OCI-LY1 (cell line): ENCODE measurements at regions not wholly inside any gene's neighbourhood (a gene's known extent, or its start where the extent isn't known, plus 50 kb on each side); places are given as distances from the start of the nearest gene placed in this dataset.

Experiments used
- EZH2 ChIP-seq: fragments of 200-600 bp; sonication (generic), shearing (Covaris generic); IDR thresholded peaks from 2 replicates; pipeline ENCODE4 v1.8.0; 2017; ENCODE audit warnings: borderline replicate concordance, mixed run types, mild to moderate bottlenecking, antibody characterized with exemption, low read length, moderate library complexity, mixed read lengths
- TF ChIP-seq, protein P1 (sequence below): fragments of 200-600 bp; sonication (generic), shearing (Covaris generic); IDR thresholded peaks from 2 replicates; pipeline ENCODE4 v1.5.1; 2017; ENCODE audit warnings: mild to moderate bottlenecking, antibody characterized with exemption, low read length, moderate library complexity, mixed read lengths

DNA sequence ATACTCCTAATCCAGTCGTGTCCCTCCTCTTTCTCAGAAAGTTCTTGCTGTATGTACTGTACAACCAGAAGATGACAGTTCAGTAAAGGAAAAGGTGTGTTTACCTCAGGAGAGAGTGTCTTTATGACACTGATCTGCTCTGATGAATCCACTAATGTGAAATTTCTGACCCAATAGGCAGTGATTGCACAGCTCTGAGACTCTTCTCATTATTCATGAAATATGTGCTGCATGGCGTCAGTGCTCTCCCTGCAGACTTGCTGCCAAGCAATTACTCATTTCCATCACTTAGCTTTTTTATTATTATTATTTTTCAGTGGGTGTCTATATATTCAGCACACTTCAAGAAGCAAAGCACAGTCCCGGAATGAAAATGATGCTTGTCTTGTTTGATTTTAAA, 389.0 kb downstream of the RASEF start:
- TF ChIP-seq, protein P1, sequence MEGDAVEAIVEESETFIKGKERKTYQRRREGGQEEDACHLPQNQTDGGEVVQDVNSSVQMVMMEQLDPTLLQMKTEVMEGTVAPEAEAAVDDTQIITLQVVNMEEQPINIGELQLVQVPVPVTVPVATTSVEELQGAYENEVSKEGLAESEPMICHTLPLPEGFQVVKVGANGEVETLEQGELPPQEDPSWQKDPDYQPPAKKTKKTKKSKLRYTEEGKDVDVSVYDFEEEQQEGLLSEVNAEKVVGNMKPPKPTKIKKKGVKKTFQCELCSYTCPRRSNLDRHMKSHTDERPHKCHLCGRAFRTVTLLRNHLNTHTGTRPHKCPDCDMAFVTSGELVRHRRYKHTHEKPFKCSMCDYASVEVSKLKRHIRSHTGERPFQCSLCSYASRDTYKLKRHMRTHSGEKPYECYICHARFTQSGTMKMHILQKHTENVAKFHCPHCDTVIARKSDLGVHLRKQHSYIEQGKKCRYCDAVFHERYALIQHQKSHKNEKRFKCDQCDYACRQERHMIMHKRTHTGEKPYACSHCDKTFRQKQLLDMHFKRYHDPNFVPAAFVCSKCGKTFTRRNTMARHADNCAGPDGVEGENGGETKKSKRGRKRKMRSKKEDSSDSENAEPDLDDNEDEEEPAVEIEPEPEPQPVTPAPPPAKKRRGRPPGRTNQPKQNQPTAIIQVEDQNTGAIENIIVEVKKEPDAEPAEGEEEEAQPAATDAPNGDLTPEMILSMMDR = no peak
- no peak for TF ChIP-seq EZH2
